LNCAP (cell line): ENCODE measurements at regions not wholly inside any gene's neighbourhood (a gene's known extent, or its start where the extent isn't known, plus 50 kb on each side); places are given as distances from the start of the nearest gene placed in this dataset.

Experiments
- TF ChIP-seq, protein P1 (sequence below): fragments of 450-650 bp; IDR thresholded peaks from 2 replicates; pipeline ENCODE4 v1.5.1; 2017; ENCODE audit warnings: mild to moderate bottlenecking

DNA sequence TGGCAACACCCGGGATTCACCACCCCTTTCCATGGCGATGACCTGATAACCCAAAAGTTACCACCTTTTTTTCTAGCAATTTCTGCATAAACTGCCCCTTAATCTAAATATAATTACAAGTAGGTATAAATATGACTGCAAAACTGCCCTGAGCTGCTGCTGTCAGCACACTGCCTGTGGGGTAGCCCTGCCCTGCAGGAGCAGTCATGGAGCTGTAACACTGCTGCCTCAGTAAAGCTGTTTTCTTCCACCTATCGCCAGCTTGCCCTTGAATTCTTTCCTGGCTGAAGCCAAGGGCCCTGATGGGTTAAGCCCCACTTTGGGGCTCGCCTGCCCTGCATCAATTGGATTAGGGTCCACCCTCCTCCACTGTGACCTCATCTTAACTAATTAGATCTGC, 368.8 kb downstream of the SFMBT2 start:
- TF ChIP-seq, protein P1, sequence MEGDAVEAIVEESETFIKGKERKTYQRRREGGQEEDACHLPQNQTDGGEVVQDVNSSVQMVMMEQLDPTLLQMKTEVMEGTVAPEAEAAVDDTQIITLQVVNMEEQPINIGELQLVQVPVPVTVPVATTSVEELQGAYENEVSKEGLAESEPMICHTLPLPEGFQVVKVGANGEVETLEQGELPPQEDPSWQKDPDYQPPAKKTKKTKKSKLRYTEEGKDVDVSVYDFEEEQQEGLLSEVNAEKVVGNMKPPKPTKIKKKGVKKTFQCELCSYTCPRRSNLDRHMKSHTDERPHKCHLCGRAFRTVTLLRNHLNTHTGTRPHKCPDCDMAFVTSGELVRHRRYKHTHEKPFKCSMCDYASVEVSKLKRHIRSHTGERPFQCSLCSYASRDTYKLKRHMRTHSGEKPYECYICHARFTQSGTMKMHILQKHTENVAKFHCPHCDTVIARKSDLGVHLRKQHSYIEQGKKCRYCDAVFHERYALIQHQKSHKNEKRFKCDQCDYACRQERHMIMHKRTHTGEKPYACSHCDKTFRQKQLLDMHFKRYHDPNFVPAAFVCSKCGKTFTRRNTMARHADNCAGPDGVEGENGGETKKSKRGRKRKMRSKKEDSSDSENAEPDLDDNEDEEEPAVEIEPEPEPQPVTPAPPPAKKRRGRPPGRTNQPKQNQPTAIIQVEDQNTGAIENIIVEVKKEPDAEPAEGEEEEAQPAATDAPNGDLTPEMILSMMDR, result no peak

GRCh38 chr10:7040681-7041080, 370.2 kb downstream of the SFMBT2 start:
- TF ChIP-seq, protein P1, result no peak

DNA sequence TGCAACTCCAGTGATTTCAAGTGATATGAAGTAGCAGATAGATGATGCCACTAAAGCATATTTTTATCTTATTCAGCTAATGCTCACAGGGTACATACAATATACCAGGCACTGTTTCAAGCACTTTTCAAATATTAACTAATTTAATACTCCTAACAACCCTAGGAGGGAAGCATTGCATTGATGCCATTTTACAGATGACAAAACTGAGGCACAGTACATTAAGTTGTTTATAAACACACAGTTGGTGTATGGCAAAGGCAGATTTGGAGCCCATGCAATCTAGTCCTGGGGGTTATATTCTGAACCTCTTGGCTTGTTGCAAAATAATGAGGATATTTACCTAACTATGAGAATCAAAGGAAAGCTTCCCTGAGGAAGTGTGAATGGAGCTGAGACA, 371.0 kb downstream of the SFMBT2 start:
- TF ChIP-seq, protein P1, result no peak

- TF ChIP-seq, protein P1, result no peak
Measured at GRCh38 chr10:7038416-7038815, 372.4 kb downstream of the SFMBT2 start.

- TF ChIP-seq, protein P1, result no peak
Measured at GRCh38 chr10:7036951-7037350, 373.9 kb downstream of the SFMBT2 start.

GRCh38 chr10:7035126-7035761, 375.6 kb downstream of the SFMBT2 start:
- TF ChIP-seq, protein P1, result no peak

- TF ChIP-seq, protein P1, result no peak
Measured at GRCh38 chr10:7033031-7033430, 377.8 kb downstream of the SFMBT2 start.
